GM19238 (cell line): ENCODE measurements at regions not wholly inside any gene's neighbourhood (a gene's known extent, or its start where the extent isn't known, plus 50 kb on each side); places are given as distances from the start of the nearest gene placed in this dataset.

ENCODE experiments used
- DNase-seq: peaks from one replicate; pipeline ENCODE4 v3.0.0; 2011; ENCODE audit warnings: low spot score; ENCODE audit not compliant: insufficient read length

GRCh38 chr5:56516441-56516840 lies 283.3 kb upstream of the ANKRD55 start:
- DNase-seq = no peak

- no peak for DNase-seq
Observed at GRCh38 chr5:56516035-56516434, 282.9 kb upstream of the ANKRD55 start.

- no peak for DNase-seq
Observed at GRCh38 chr5:56515011-56515410, 281.9 kb upstream of the ANKRD55 start.

- DNase-seq = no peak
Observed at GRCh38 chr5:56514245-56514644, 281.1 kb upstream of the ANKRD55 start.

GRCh38 chr5:56513141-56513540 lies 280.0 kb upstream of the ANKRD55 start:
- no peak for DNase-seq

- DNase-seq = no peak
Observed at GRCh38 chr5:56512313-56512996, 279.3 kb upstream of the ANKRD55 start.

- DNase-seq = no peak
Observed at GRCh38 chr5:56511326-56511841, 278.3 kb upstream of the ANKRD55 start.

- no peak for DNase-seq
Observed at GRCh38 chr5:56508249-56508648, 275.1 kb upstream of the ANKRD55 start.

GRCh38 chr5:56507351-56507930 lies 274.3 kb upstream of the ANKRD55 start:
- no peak for DNase-seq

GRCh38 chr5:56506211-56506965 lies 273.3 kb upstream of the ANKRD55 start:
- DNase-seq = no peak

- DNase-seq = no peak
Observed at GRCh38 chr5:56503929-56504328, 270.8 kb upstream of the ANKRD55 start.

- DNase-seq = no peak
Observed at GRCh38 chr5:56501781-56502557, 268.8 kb upstream of the ANKRD55 start.

- DNase-seq = no peak
Observed at GRCh38 chr5:56499901-56500300, 266.8 kb upstream of the ANKRD55 start.

GRCh38 chr5:56499491-56499890 lies 266.4 kb upstream of the ANKRD55 start:
- DNase-seq = no peak

- no peak for DNase-seq
Observed at GRCh38 chr5:56498759-56499395, 265.7 kb upstream of the ANKRD55 start.

GRCh38 chr5:56496581-56497063 lies 263.5 kb upstream of the ANKRD55 start:
- DNase-seq = no peak

- no peak for DNase-seq
Observed at GRCh38 chr5:56494300-56494731, 261.2 kb upstream of the ANKRD55 start.

- no peak for DNase-seq
Observed at GRCh38 chr5:56493766-56494165, 260.6 kb upstream of the ANKRD55 start.

- no peak for DNase-seq
Observed at GRCh38 chr5:56493308-56493707, 260.2 kb upstream of the ANKRD55 start.

GRCh38 chr5:56492812-56493211 lies 259.7 kb upstream of the ANKRD55 start:
- DNase-seq = no peak

GRCh38 chr5:56490971-56491468 lies 257.9 kb upstream of the ANKRD55 start:
- DNase-seq = no peak
